ENCODE measurements at regions not wholly inside any gene's neighbourhood (a gene's known extent, or its start where the extent isn't known, plus 50 kb on each side); places are given as distances from the start of the nearest gene placed in this dataset.

GRCh38 chr18:68436485-68436884 is 278.4 kb downstream of the TMX3 start:
- H3K4me1 ChIP-seq = peaks cover 0 to 3% (median 0%) of the 10 kb centered on the region in 4 donors
- TF ChIP-seq EP300 (IDR thresholded peaks at IDR 0.05) = no peak
- no peak for TF ChIP-seq POLR2A (IDR thresholded peaks at IDR 0.05)
- TF ChIP-seq CTCF (IDR thresholded peaks at IDR 0.05) = no peak
- H3K9me3 ChIP-seq = no peaks in the 10 kb centered on the region
- WGBS, 2 donors = 63 to 73% methylated on average over 5 of the region's 5 CpGs
- no peaks in the 10 kb centered on the region for H3K27me3 ChIP-seq
- no peak for DNase-seq (ENCODE audit: low spot score in 2 of 2)
- H3K4me3 ChIP-seq = no peak overlapping the region
- H3K36me3 ChIP-seq = no peaks in the 10 kb centered on the region
- no peak overlapping the region for H3K27ac ChIP-seq

GRCh38 chr18:68435581-68435980 is 279.3 kb downstream of the TMX3 start:
- DNase-seq (ENCODE audit: low spot score in 2 of 2) = no peak
- no peak overlapping the region for H3K27ac ChIP-seq
- H3K4me3 ChIP-seq = no peak overlapping the region
- no peaks in the 10 kb centered on the region for H3K36me3 ChIP-seq
- H3K4me1 ChIP-seq = peaks cover 0 to 3% (median 0%) of the 10 kb centered on the region in 4 donors
- no peaks in the 10 kb centered on the region for H3K9me3 ChIP-seq
- 84 to 85% methylated on average over 2 of the region's 2 CpGs for WGBS, 2 donors
- TF ChIP-seq EP300 (IDR thresholded peaks at IDR 0.05) (no peak), CTCF (IDR thresholded peaks at IDR 0.05) (no peak)
- H3K27me3 ChIP-seq = no peaks in the 10 kb centered on the region

GRCh38 chr18:68431922-68432198 is 283.0 kb downstream of the TMX3 start:
- no peaks in the 10 kb centered on the region for H3K9me3 ChIP-seq
- TF ChIP-seq POLR2A (IDR thresholded peaks at IDR 0.05) (no peak), EP300 (IDR thresholded peaks at IDR 0.05) (no peak), CTCF (IDR thresholded peaks at IDR 0.05) (no peak)

GRCh38 chr18:68431111-68431921 is 283.6 kb downstream of the TMX3 start:
- DNase-seq (ENCODE audit: low spot score in 2 of 2) = no peak
- H3K4me1 ChIP-seq = no peaks in the 10 kb centered on the region
- H3K27ac ChIP-seq = no peak overlapping the region
- no peaks in the 10 kb centered on the region for H3K27me3 ChIP-seq
- no peak for TF ChIP-seq CTCF (IDR thresholded peaks at IDR 0.05)
- no peak for TF ChIP-seq POLR2A (IDR thresholded peaks at IDR 0.05)
- TF ChIP-seq EP300 (IDR thresholded peaks at IDR 0.05) = no peak
- no peaks in the 10 kb centered on the region for H3K36me3 ChIP-seq
- no peaks in the 10 kb centered on the region for H3K9me3 ChIP-seq
- WGBS, 2 donors = 63 to 75% methylated on average over 6 of the region's 6 CpGs
- no peak overlapping the region for H3K4me3 ChIP-seq

More at GRCh38 chr18:68431922-68432198, 283.0 kb downstream of the TMX3 start:
- Histone ChIP-seq H3K4me1 (no peaks in the 10 kb centered on the region), H3K36me3 (no peaks in the 10 kb centered on the region), H3K27ac (no peak overlapping the region), H3K27me3 (no peaks in the 10 kb centered on the region), H3K4me3 (no peak overlapping the region)
- DNase-seq (ENCODE audit: low spot score in 2 of 2) = no peak
- WGBS, 2 donors = 86 to 90% methylated on average over 5 of the region's 5 CpGs

GRCh38 chr18:68429841-68430240 is 285.1 kb downstream of the TMX3 start:
- Histone ChIP-seq H3K4me1 (no peaks in the 10 kb centered on the region), H3K36me3 (no peaks in the 10 kb centered on the region), H3K4me3 (no peak overlapping the region), H3K27me3 (no peaks in the 10 kb centered on the region), H3K27ac (no peak overlapping the region), H3K9me3 (no peaks in the 10 kb centered on the region)
- WGBS, 2 donors = 53 to 54% methylated on average over 2 of the region's 2 CpGs
- no peak for DNase-seq (ENCODE audit: low spot score in 2 of 2)
- no peak for TF ChIP-seq CTCF (IDR thresholded peaks at IDR 0.05)
- no peak for TF ChIP-seq EP300 (IDR thresholded peaks at IDR 0.05)
- no peak for TF ChIP-seq POLR2A (IDR thresholded peaks at IDR 0.05)
